Ascending aorta (tissue), 2 donors: ENCODE measurements at regions not wholly inside any gene's neighbourhood (a gene's known extent, or its start where the extent isn't known, plus 50 kb on each side); places are given as distances from the start of the nearest gene placed in this dataset.

Experiments
- DNase-seq, 2 donors: peaks; one replicate each; pipeline ENCODE4 v3.0.0-alpha.2; 2019; ENCODE audit warnings: low spot score in 2 of 2
- H3K27ac ChIP-seq, 2 donors: fragments of 200-600 bp; sonication (generic); one replicate each; pipeline ENCODE4 v1.5.1; 2016 to 2017; ENCODE audit warnings: mild to moderate bottlenecking in 1 of 2
- H3K27me3 ChIP-seq: fragments of 200-600 bp; sonication (generic); one replicate; pipeline ENCODE4 v1.5.1; 2017
- H3K36me3 ChIP-seq, 2 donors: fragments of 200-600 bp; sonication (generic); one replicate each; pipeline ENCODE4 v1.5.1; 2016
- H3K4me1 ChIP-seq, 2 donors: fragments of 200-600 bp; sonication (generic); one replicate each; pipeline ENCODE4 v1.5.1; 2016 to 2017; ENCODE audit warnings: mild to moderate bottlenecking in 1 of 2
- H3K4me3 ChIP-seq, 2 donors: fragments of 200-600 bp; sonication (generic); one replicate each; pipeline ENCODE4 v1.5.1; 2016 to 2017; ENCODE audit warnings: mild to moderate bottlenecking in 1 of 2
- H3K9me3 ChIP-seq, 2 donors: fragments of 200-600 bp; sonication (generic); one replicate each; pipeline ENCODE4 v1.5.1; 2016
- CTCF ChIP-seq, 3 experiments: fragments of 200-600 bp in 2 of 3; fragments of 450-650 bp in 1 of 3; sonication (generic) in 2 of 3; IDR thresholded peaks; one replicate each; pipeline ENCODE4 v1.5.1; 2016 to 2019; ENCODE audit warnings: antibody characterized with exemption in 3 of 3, mild to moderate bottlenecking in 1 of 3, moderate library complexity in 1 of 3
- intact Hi-C: fragments of 100-400 bp; cut with DNase I; formaldehyde crosslinking; loops from one replicate; pipeline ENCODE4 v1.15.1; 2023

GRCh38 chr10:34907743-34908430, 92.8 kb upstream of the PARD3 start:
- intact Hi-C loops, result no loop called here
- H3K4me1 ChIP-seq, result peaks cover 0 to 4% of the 10 kb centered on the region in 2 donors
- H3K27ac ChIP-seq, result no peak overlapping the region
- TF ChIP-seq CTCF (IDR thresholded peaks at IDR 0.05), result no peak
- no peak for DNase-seq
- no peaks in the 10 kb centered on the region for H3K36me3 ChIP-seq
- H3K4me3 ChIP-seq, result no peak overlapping the region
- H3K27me3 ChIP-seq, result no peaks in the 10 kb centered on the region
- no peaks in the 10 kb centered on the region for H3K9me3 ChIP-seq

- Histone ChIP-seq H3K9me3 (no peaks in the 10 kb centered on the region), H3K27me3 (no peaks in the 10 kb centered on the region), H3K4me3 (no peak overlapping the region), H3K4me1 (peaks cover 0 to 4% of the 10 kb centered on the region in 2 donors), H3K27ac (no peak overlapping the region), H3K36me3 (no peaks in the 10 kb centered on the region)
- DNase-seq, result no peak
- intact Hi-C loops, result no loop called here
- no peak for TF ChIP-seq CTCF (IDR thresholded peaks at IDR 0.05)
Measured at GRCh38 chr10:34906067-34906965, 91.2 kb upstream of the PARD3 start.

DNA sequence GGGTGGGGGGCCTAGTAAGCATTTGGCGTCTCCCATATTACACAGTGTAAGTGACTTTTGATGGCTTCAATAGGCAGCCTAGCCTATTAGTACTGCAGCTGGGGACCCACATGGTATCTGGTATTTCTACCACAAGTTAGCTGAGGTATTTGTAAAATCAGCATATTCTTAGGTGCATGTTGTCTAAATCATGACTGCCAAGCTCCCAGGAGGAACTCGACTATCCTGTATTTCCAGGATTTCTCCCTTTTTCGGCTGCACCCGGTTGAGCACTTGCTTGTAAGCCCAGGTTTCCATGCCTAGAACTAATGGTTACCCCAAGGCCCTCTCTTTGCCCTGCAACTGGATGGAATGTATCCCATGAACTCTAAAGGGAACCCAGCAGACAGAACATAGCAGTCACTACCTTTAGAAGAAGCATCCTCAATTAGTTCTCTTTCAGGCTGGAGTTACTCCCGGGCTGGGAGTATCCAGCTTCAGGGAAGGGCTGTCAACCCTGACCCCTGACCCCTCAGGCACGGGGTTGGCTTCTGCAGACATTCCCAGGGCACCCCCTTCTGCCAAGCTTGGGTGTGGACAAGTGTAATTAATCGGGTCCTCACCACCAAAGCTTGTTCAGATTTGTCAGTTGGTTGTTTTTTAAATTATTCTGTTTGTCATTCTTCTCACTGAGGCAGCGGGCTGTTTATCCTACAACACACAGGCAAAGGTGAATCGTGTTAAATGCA, 90.3 kb upstream of the PARD3 start:
- intact Hi-C loops, result no loop called here
- Histone ChIP-seq H3K9me3 (no peaks in the 10 kb centered on the region), H3K27ac (no peak overlapping the region), H3K4me3 (no peak overlapping the region), H3K27me3 (no peaks in the 10 kb centered on the region), H3K36me3 (no peaks in the 10 kb centered on the region), H3K4me1 (peaks cover 0 to 4% of the 10 kb centered on the region in 2 donors)
- DNase-seq, result no peak
- no peak for TF ChIP-seq CTCF (IDR thresholded peaks at IDR 0.05)

DNA sequence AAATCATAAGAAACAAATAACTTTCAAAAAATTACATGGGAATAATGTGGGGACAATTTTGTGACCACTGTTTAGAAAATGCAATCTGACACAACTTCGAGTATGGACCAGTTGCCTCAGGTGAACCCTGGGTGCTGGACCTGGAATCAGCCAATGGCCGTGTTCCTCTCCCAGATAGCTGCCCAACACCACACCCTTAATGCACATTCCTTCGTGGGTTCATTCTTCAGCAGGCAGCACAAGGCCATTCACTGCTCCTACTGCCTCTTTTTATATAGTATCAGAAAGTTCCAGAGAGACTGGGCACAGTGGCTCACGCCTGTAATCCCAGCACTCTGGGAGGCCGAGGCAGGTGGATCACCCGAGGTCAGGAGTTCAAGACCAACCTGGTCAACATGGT, 89.1 kb upstream of the PARD3 start:
- DNase-seq, result no peak
- Histone ChIP-seq H3K27me3 (no peaks in the 10 kb centered on the region), H3K36me3 (no peaks in the 10 kb centered on the region), H3K4me1 (peaks cover 0 to 4% of the 10 kb centered on the region in 2 donors), H3K4me3 (no peak overlapping the region), H3K9me3 (no peaks in the 10 kb centered on the region), H3K27ac (no peak overlapping the region)
- TF ChIP-seq CTCF (IDR thresholded peaks at IDR 0.05), result no peak
- intact Hi-C loops, result no loop called here

- Histone ChIP-seq H3K4me3 (no peak overlapping the region), H3K27ac (no peak overlapping the region), H3K27me3 (no peaks in the 10 kb centered on the region), H3K9me3 (no peaks in the 10 kb centered on the region), H3K36me3 (no peaks in the 10 kb centered on the region), H3K4me1 (no peaks in the 10 kb centered on the region)
- no peak for TF ChIP-seq CTCF (IDR thresholded peaks at IDR 0.05)
- no peak for DNase-seq
- intact Hi-C loops, result no loop called here
Measured at GRCh38 chr10:34899161-34899560, 84.1 kb upstream of the PARD3 start.
